GM12878 (cell line): ENCODE measurements at regions not wholly inside any gene's neighbourhood (a gene's known extent, or its start where the extent isn't known, plus 50 kb on each side); places are given as distances from the start of the nearest gene placed in this dataset.
A peak's percentile ranks its signal among the peaks of the same experiment; 100 is the strongest.

ENCODE experiments used
- ATAC-seq: fragments of 200-7000 bp; cut with Tn5 transposase; 3 replicates; pipeline ENCODE4 v1.9.1; 2020; ENCODE audit warnings: mild to moderate bottlenecking, moderate library complexity
- BruUV-seq: library from RNA; stranded (reverse); fragments of 400-500 nt; replicated peaks from 2 replicates; lab custom pipeline; 2021; lab: Mats Ljungman, UMichigan
- CTCF ChIA-PET: fragments of 300-600 bp; sonication (Branson Sonifier 250); formaldehyde crosslinking; extraction: SDS; loops from one replicate; lab custom pipeline; 2021; ENCODE audit warnings: inconsistent platforms; lab: Yijun Ruan, JAX
- POLR2A ChIA-PET: fragments of 350-600 bp; formaldehyde crosslinking; extraction: SDS; loops from one replicate; lab custom pipeline; 2021; ENCODE audit warnings: inconsistent platforms; lab: Charles Lee
- RAD21 ChIA-PET: fragments of 300-600 bp; sonication (Branson Sonifier 250); formaldehyde crosslinking; loops from one replicate; lab custom pipeline; 2023; ENCODE audit warnings: antibody characterized with exemption; ENCODE audit not compliant: unreplicated experiment; lab: Charles Lee
- SMC1A ChIA-PET: fragments of 300-600 bp; sonication (Branson Sonifier 250); formaldehyde crosslinking; loops from one replicate; lab custom pipeline; 2023; ENCODE audit not compliant: unreplicated experiment, uncharacterized antibody; lab: Charles Lee
- DNase-seq: peaks from one replicate; pipeline ENCODE4 v3.0.0-alpha.2; 2011; ENCODE audit warnings: low read depth, low spot score
- FAIRE-seq: peaks from 3 replicates; lab custom pipeline; 2011; peaks lifted over from hg19 to GRCh38; lab: Jason Lieb, UNC
- H2AFZ ChIP-seq: 2 replicates; pipeline ENCODE4 v1.6.0; 2011; ENCODE audit warnings: low read depth, low read length, control low read depth; ENCODE audit not compliant: control insufficient read depth
- H3K27ac ChIP-seq: 2 replicates; pipeline ENCODE4 v1.5.1; 2011; ENCODE audit warnings: control low read depth; ENCODE audit not compliant: control insufficient read depth, insufficient read depth
- H3K27me3 ChIP-seq, 2 experiments: replicated peaks in 1 of 2; 2 replicates each; pipeline versions ENCODE4 v1.6.0 to v1.6.1; 2011; ENCODE audit warnings: low read length in 1 of 2; ENCODE audit not compliant: control insufficient read depth in 2 of 2, insufficient read depth in 2 of 2
- H3K36me3 ChIP-seq, 2 experiments: 2 replicates each; pipeline ENCODE4 v1.5.1; 2011; ENCODE audit warnings: low read length in 1 of 2; ENCODE audit not compliant: control insufficient read depth in 2 of 2, insufficient read depth in 2 of 2
- H3K4me1 ChIP-seq: 2 replicates; pipeline ENCODE4 v1.6.1; 2011; ENCODE audit warnings: mild to moderate bottlenecking, low read length, moderate library complexity, mixed read lengths; ENCODE audit not compliant: control insufficient read depth, insufficient read depth
- H3K4me2 ChIP-seq: 2 replicates; pipeline ENCODE4 v1.6.0; 2011; ENCODE audit warnings: control low read depth; ENCODE audit not compliant: control insufficient read depth, insufficient read depth
- H3K4me3 ChIP-seq: fragments of 200-600 bp; sonication (generic); 2 replicates; pipeline ENCODE4 v1.5.1; 2016
- H3K79me2 ChIP-seq: 2 replicates; pipeline ENCODE4 v1.6.0; 2011; ENCODE audit warnings: low read length; ENCODE audit not compliant: control insufficient read depth, insufficient read depth
- H3K9ac ChIP-seq: 2 replicates; pipeline ENCODE4 v1.8.0; 2011; ENCODE audit warnings: low read length, control low read depth, mixed read lengths; ENCODE audit not compliant: control insufficient read depth, insufficient read depth
- H3K9me3 ChIP-seq: replicated peaks from 3 replicates; pipeline ENCODE4 v1.5.1; 2011; ENCODE audit warnings: mild to moderate bottlenecking, low read length; ENCODE audit not compliant: control insufficient read depth, insufficient read depth
- H4K20me1 ChIP-seq: 2 replicates; pipeline ENCODE4 v1.6.0; 2011; ENCODE audit not compliant: control insufficient read depth, insufficient read depth
- ATF7 ChIP-seq: fragments of 450-650 bp; IDR thresholded peaks from 2 replicates; pipeline ENCODE4 v1.6.1; 2016; ENCODE audit warnings: low read depth, mild to moderate bottlenecking
- CBFB ChIP-seq: IDR thresholded peaks from 2 replicates; pipeline ENCODE4 v1.6.1; 2016; ENCODE audit warnings: antibody characterized with exemption, low read depth
- CHD2 ChIP-seq: IDR thresholded peaks from 2 replicates; pipeline ENCODE4 v1.6.1; 2011; ENCODE audit warnings: low read depth, low read length, improper control_type of control experiment, borderline replicate concordance
- EP300 ChIP-seq, 2 experiments: fragments of 150-350 bp in 1 of 2; IDR thresholded peaks; 2 replicates each; pipeline ENCODE4 v1.6.1; 2011 to 2012; ENCODE audit warnings: low read depth in 2 of 2, low read length in 2 of 2, borderline replicate concordance in 1 of 2, improper control_type of control experiment in 1 of 2, inconsistent platforms in 1 of 2; ENCODE audit not compliant: control insufficient read depth in 1 of 2
- ESRRA ChIP-seq: IDR thresholded peaks from 2 replicates; pipeline ENCODE4 v1.6.1; 2012; ENCODE audit warnings: mild to moderate bottlenecking, low read length, improper control_type of control experiment
- JUNB ChIP-seq: IDR thresholded peaks from 2 replicates; pipeline ENCODE4 v1.6.1; 2016; ENCODE audit warnings: antibody characterized with exemption, mild to moderate bottlenecking
- KLF5 ChIP-seq: fragments of 450-650 bp; IDR thresholded peaks from 2 replicates; pipeline ENCODE4 v1.6.1; 2014; ENCODE audit warnings: mild to moderate bottlenecking; ENCODE audit not compliant: partially characterized antibody
- MEF2A ChIP-seq: IDR thresholded peaks from 2 replicates; pipeline ENCODE4 v1.6.1; 2011; ENCODE audit warnings: low read depth, mild to moderate bottlenecking, low read length, moderate library complexity; ENCODE audit not compliant: insufficient read depth
- NR2C2 ChIP-seq: IDR thresholded peaks from 2 replicates; pipeline ENCODE4 v1.6.1; 2011; ENCODE audit warnings: borderline replicate concordance, low read depth; ENCODE audit not compliant: control insufficient read depth, insufficient read length
- NRF1 ChIP-seq: conservative IDR thresholded peaks from 2 replicates; pipeline ENCODE4 v1.6.1; 2011; ENCODE audit warnings: mild to moderate bottlenecking, low read depth, low read length, improper control_type of control experiment
- PAX8 ChIP-seq: fragments of 450-650 bp; IDR thresholded peaks from 2 replicates; pipeline ENCODE4 v1.6.1; 2017; ENCODE audit warnings: mild to moderate bottlenecking, moderate library complexity
- RELB ChIP-seq: fragments of 450-650 bp; IDR thresholded peaks from 2 replicates; pipeline ENCODE4 v1.6.1; 2017; ENCODE audit warnings: low read depth, mild to moderate bottlenecking, moderate library complexity
- SMC3 ChIP-seq: IDR thresholded peaks from 2 replicates; pipeline ENCODE4 v1.6.1; 2011; ENCODE audit warnings: low read length, improper control_type of control experiment, borderline replicate concordance
- TARDBP ChIP-seq: IDR thresholded peaks from 2 replicates; pipeline ENCODE4 v1.6.1; 2016; ENCODE audit warnings: borderline replicate concordance
- TCF7 ChIP-seq: IDR thresholded peaks from 2 replicates; pipeline ENCODE4 v1.6.1; 2014; ENCODE audit warnings: antibody characterized with exemption, borderline replicate concordance
- ZNF384 ChIP-seq: IDR thresholded peaks from 2 replicates; pipeline ENCODE4 v1.6.1; 2012; ENCODE audit warnings: low read depth, mild to moderate bottlenecking, low read length, improper control_type of control experiment, borderline replicate concordance
- WGBS: methylation state at CpG from one replicate; pipeline ENCODE4 v1.1.6; 2016; ENCODE audit warnings: low lambda C conversion rate; ENCODE audit not compliant: insufficient replicate concordance, insufficient coverage; ENCODE audit errors: missing lambda C conversion rate; 5-methylcytosine and 5-hydroxymethylcytosine counted together
- in situ Hi-C: fragments of 300-500 bp; cut with MboI; formaldehyde crosslinking; loops from 9 replicates; pipeline ENCODE4 v1.14.3; 2018; ENCODE audit warnings: mixed read lengths
- intact Hi-C: fragments of 100-400 bp; cut with micrococcal nuclease; formaldehyde crosslinking; loops from one replicate; pipeline ENCODE4 v1.14.2; 2022; ENCODE audit not compliant: unreplicated experiment

GRCh38 chr2:144219979-144220378 lies 299.9 kb downstream of the ZEB2 start (continued):
- no peak for TF ChIP-seq ZNF384
- TF ChIP-seq PAX8 = no peak
- no peak for TF ChIP-seq TARDBP
- TF ChIP-seq JUNB = peak; percentile 45
- TF ChIP-seq NR2C2 = no peak
- no peak for TF ChIP-seq CBFB

GRCh38 chr2:144217853-144218633 lies 301.9 kb downstream of the ZEB2 start:
- H3K9me3 ChIP-seq = no peaks in the 10 kb centered on the region
- in situ Hi-C loops (no loop called here), intact Hi-C loops (no loop called here)
- RAD21 ChIA-PET = no interaction called here
- no peak overlapping the region for H3K9ac ChIP-seq
- peaks cover 28% of the 10 kb centered on the region for H3K4me1 ChIP-seq
- WGBS = over 99% methylated on average over 5 of the region's 5 CpGs
- H3K79me2 ChIP-seq = no peaks in the 10 kb centered on the region
- SMC1A ChIA-PET = no interaction called here
- FAIRE-seq (no peak), ATAC-seq (no peak), DNase-seq (no peak)
- no peaks in the 10 kb centered on the region for H3K27me3 ChIP-seq
- H2AFZ ChIP-seq = no peak overlapping the region
- no peak for TF ChIP-seq ATF7
- TF ChIP-seq NRF1 = no peak
- TF ChIP-seq EP300 (IDR thresholded peaks at IDR 0.05; ENCODE audit: borderline replicate concordance in 1 of 2, control insufficient read depth in 1 of 2, low read depth in 2 of 2, low read length in 2 of 2) = no peak
- TF ChIP-seq CHD2 = no peak
- TF ChIP-seq TCF7 = no peak
- no peak for TF ChIP-seq ESRRA
- no peak for TF ChIP-seq SMC3
- no peak for TF ChIP-seq KLF5
- TF ChIP-seq MEF2A = no peak
- no peak for TF ChIP-seq RELB
- BruUV-seq = no TSS peak
- H3K27ac ChIP-seq = no peak overlapping the region
- no peaks in the 10 kb centered on the region for H4K20me1 ChIP-seq
- CTCF ChIA-PET = no interaction called here
- H3K4me2 ChIP-seq = no peak overlapping the region
- H3K36me3 ChIP-seq = no peaks in the 10 kb centered on the region
- POLR2A ChIA-PET = no interaction called here
- no peak overlapping the region for H3K4me3 ChIP-seq
